ENCODE measurements at regions not wholly inside any gene's neighbourhood (a gene's known extent, or its start where the extent isn't known, plus 50 kb on each side); places are given as distances from the start of the nearest gene placed in this dataset.

- TF ChIP-seq ZNF532 (CRISPR knock-in tag; IDR thresholded peaks at IDR 0.05; ENCODE audit: borderline replicate concordance) = no peak
- TF ChIP-seq FOXJ3 (CRISPR knock-in tag; IDR thresholded peaks at IDR 0.05; ENCODE audit: borderline replicate concordance) = no peak
- no peak for TF ChIP-seq CTCF (IDR thresholded peaks at IDR 0.05)
- TF ChIP-seq KAT7 (CRISPR knock-in tag; IDR thresholded peaks at IDR 0.05; ENCODE audit: borderline replicate concordance) = no peak
- TF ChIP-seq FOXP4 (CRISPR knock-in tag; IDR thresholded peaks at IDR 0.05) = no peak
- no peak for TF ChIP-seq CREM (CRISPR knock-in tag; IDR thresholded peaks at IDR 0.05)
- TF ChIP-seq NFYB (CRISPR knock-in tag; conservative IDR thresholded peaks at IDR 0.05; ENCODE audit: low read depth) = no peak
- no peak for TF ChIP-seq SP1 (CRISPR knock-in tag; conservative IDR thresholded peaks at IDR 0.05)
- TF ChIP-seq MAX (CRISPR knock-in tag; IDR thresholded peaks at IDR 0.05) = no peak
- no peak for TF ChIP-seq PRDM15 (CRISPR knock-in tag; IDR thresholded peaks at IDR 0.05)
Observed at GRCh38 chr1:221834698-221835513, 93.0 kb upstream of the DUSP10 start.

Measured in WTC11 (cell line).